ENCODE measurements at regions not wholly inside any gene's neighbourhood (a gene's known extent, or its start where the extent isn't known, plus 50 kb on each side); places are given as distances from the start of the nearest gene placed in this dataset.

DNA sequence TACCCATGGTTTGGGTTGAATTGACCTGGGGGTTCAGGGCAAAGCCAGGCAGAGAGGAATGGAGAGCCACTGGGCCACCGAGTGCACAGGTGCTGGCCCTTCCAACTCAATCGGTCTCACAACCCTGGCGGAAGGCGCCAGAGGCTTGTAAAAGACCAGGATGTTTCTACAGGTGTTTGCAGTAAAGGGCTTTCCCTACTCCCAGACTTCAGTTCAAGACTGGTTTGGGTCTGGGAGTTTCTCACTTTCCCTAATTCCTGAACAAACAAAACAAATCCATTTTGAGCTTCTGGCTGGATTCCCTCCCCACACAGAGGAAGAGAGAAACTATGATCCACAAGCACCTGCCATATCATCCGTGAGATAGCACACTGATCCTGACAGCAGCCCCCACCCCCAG, 125.2 kb upstream of the KLF4 start (continued):
- TF ChIP-seq ZKSCAN5 (CRISPR knock-in tag; IDR thresholded peaks at IDR 0.05): no peak

DNA sequence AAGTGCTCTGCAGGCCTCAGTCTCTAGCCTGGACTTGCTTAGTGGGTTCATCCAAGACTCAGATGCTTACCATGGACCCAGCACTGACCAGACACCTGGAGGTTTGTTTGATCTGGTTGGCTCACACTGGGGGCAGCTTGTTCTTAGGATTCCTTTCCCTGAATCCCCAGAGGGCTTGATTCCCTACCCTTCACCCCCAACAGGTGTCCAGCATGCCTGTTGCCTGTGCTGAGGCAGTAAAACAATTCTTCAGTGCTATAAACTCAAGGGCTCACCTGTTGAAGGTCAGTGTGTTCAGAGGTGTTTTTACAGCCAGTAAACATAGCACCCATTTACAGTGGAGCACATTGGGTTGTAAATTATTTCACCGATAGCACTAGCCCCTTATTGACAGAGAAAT, 123.8 kb upstream of the KLF4 start:
- no peaks in the 10 kb centered on the region for H3K27me3 ChIP-seq (ENCODE audit: control insufficient read depth in 1 of 2, insufficient read depth in 2 of 2, low read length in 2 of 2)
- H3K9ac ChIP-seq (ENCODE audit: insufficient read depth, low read depth, low read length): no peak overlapping the region
- BruUV-seq (replicated peaks): no TSS peak
- H3K27ac ChIP-seq (ENCODE audit: extremely low read length, insufficient read depth, low read length): no peak overlapping the region
- no peaks in the 10 kb centered on the region for H3K4me1 ChIP-seq (ENCODE audit: insufficient read depth, low read length)
- no peaks in the 10 kb centered on the region for H4K20me1 ChIP-seq (ENCODE audit: insufficient read depth, low read length)
- FAIRE-seq (no peak), ATAC-seq (no peak), DNase-seq (ENCODE audit: low spot score) (no peak)
- no peaks in the 10 kb centered on the region for H3K36me3 ChIP-seq (replicated peaks in 1 of 2; ENCODE audit: control insufficient read depth in 1 of 2, insufficient read depth in 2 of 2, low read length in 2 of 2)
- ChIA-PET CTCF (ENCODE audit: low intra/inter-chr PET ratio, low total read pairs) (no interaction called here), POLR2A (no interaction called here)
- no peak overlapping the region for H3K4me2 ChIP-seq (ENCODE audit: low read depth, low read length)
- H3K79me2 ChIP-seq (ENCODE audit: insufficient read depth, low read length): no peaks in the 10 kb centered on the region
- H3K4me3 ChIP-seq (replicated peaks in 1 of 3; ENCODE audit: insufficient read depth in 1 of 3, low read depth in 2 of 3, low read length in 3 of 3): no peak overlapping the region
- intact Hi-C loops (cut with micrococcal nuclease; ENCODE audit: unreplicated experiment): no loop called here
- H2AFZ ChIP-seq (ENCODE audit: low read length): no peak overlapping the region
- TF ChIP-seq, protein P1, sequence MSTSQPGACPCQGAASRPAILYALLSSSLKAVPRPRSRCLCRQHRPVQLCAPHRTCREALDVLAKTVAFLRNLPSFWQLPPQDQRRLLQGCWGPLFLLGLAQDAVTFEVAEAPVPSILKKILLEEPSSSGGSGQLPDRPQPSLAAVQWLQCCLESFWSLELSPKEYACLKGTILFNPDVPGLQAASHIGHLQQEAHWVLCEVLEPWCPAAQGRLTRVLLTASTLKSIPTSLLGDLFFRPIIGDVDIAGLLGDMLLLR (CRISPR knock-in tag; IDR thresholded peaks at IDR 0.05): no peak
- TF ChIP-seq TCF7 (IDR thresholded peaks at IDR 0.05; ENCODE audit: low read depth) (no peak), ZNF598 (CRISPR knock-in tag; IDR thresholded peaks at IDR 0.05; ENCODE audit: borderline replicate concordance) (no peak), NFE2 (CRISPR knock-in tag; IDR thresholded peaks at IDR 0.05) (no peak), ZNF543 (CRISPR knock-in tag; IDR thresholded peaks at IDR 0.05) (no peak), ZNF335 (CRISPR knock-in tag; IDR thresholded peaks at IDR 0.05) (no peak), NFIB (CRISPR knock-in tag; IDR thresholded peaks at IDR 0.05; ENCODE audit: borderline replicate concordance) (no peak)
- TF ChIP-seq, protein P2, sequence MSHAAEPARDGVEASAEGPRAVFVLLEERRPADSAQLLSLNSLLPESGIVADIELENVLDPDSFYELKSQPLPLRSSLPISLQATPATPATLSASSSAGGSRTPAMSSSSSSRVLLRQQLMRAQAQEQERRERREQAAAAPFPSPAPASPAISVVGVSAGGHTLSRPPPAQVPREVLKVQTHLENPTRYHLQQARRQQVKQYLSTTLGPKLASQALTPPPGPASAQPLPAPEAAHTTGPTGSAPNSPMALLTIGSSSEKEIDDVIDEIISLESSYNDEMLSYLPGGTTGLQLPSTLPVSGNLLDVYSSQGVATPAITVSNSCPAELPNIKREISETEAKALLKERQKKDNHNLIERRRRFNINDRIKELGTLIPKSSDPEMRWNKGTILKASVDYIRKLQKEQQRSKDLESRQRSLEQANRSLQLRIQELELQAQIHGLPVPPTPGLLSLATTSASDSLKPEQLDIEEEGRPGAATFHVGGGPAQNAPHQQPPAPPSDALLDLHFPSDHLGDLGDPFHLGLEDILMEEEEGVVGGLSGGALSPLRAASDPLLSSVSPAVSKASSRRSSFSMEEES (CRISPR knock-in tag; IDR thresholded peaks at IDR 0.05): no peak
- TF ChIP-seq, protein P3, sequence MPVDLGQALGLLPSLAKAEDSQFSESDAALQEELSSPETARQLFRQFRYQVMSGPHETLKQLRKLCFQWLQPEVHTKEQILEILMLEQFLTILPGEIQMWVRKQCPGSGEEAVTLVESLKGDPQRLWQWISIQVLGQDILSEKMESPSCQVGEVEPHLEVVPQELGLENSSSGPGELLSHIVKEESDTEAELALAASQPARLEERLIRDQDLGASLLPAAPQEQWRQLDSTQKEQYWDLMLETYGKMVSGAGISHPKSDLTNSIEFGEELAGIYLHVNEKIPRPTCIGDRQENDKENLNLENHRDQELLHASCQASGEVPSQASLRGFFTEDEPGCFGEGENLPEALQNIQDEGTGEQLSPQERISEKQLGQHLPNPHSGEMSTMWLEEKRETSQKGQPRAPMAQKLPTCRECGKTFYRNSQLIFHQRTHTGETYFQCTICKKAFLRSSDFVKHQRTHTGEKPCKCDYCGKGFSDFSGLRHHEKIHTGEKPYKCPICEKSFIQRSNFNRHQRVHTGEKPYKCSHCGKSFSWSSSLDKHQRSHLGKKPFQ (CRISPR knock-in tag; IDR thresholded peaks at IDR 0.05; ENCODE audit: insufficient replicate concordance): no peak
- TF ChIP-seq, protein P4, sequence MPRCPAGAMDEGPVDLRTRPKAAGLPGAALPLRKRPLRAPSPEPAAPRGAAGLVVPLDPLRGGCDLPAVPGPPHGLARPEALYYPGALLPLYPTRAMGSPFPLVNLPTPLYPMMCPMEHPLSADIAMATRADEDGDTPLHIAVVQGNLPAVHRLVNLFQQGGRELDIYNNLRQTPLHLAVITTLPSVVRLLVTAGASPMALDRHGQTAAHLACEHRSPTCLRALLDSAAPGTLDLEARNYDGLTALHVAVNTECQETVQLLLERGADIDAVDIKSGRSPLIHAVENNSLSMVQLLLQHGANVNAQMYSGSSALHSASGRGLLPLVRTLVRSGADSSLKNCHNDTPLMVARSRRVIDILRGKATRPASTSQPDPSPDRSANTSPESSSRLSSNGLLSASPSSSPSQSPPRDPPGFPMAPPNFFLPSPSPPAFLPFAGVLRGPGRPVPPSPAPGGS (CRISPR knock-in tag; IDR thresholded peaks at IDR 0.05): no peak
- TF ChIP-seq, protein P5, sequence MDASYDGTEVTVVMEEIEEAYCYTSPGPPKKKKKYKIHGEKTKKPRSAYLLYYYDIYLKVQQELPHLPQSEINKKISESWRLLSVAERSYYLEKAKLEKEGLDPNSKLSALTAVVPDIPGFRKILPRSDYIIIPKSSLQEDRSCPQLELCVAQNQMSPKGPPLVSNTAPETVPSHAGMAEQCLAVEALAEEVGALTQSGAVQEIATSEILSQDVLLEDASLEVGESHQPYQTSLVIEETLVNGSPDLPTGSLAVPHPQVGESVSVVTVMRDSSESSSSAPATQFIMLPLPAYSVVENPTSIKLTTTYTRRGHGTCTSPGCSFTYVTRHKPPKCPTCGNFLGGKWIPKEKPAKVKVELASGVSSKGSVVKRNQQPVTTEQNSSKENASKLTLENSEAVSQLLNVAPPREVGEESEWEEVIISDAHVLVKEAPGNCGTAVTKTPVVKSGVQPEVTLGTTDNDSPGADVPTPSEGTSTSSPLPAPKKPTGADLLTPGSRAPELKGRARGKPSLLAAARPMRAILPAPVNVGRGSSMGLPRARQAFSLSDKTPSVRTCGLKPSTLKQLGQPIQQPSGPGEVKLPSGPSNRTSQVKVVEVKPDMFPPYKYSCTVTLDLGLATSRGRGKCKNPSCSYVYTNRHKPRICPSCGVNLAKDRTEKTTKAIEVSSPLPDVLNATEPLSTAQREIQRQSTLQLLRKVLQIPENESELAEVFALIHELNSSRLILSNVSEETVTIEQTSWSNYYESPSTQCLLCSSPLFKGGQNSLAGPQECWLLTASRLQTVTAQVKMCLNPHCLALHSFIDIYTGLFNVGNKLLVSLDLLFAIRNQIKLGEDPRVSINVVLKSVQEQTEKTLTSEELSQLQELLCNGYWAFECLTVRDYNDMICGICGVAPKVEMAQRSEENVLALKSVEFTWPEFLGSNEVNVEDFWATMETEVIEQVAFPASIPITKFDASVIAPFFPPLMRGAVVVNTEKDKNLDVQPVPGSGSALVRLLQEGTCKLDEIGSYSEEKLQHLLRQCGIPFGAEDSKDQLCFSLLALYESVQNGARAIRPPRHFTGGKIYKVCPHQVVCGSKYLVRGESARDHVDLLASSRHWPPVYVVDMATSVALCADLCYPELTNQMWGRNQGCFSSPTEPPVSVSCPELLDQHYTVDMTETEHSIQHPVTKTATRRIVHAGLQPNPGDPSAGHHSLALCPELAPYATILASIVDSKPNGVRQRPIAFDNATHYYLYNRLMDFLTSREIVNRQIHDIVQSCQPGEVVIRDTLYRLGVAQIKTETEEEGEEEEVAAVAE (CRISPR knock-in tag; IDR thresholded peaks at IDR 0.05; ENCODE audit: borderline replicate concordance): no peak
- in situ Hi-C loops (cut with HindIII; ENCODE audit: extremely low pct_ligation_motif_present, low pct_unique_long_range_greater_than_20kb): no loop called here
- no peaks in the 10 kb centered on the region for H3K9me3 ChIP-seq (ENCODE audit: low read length)
- WGBS (ENCODE audit: low lambda C conversion rate): 87% methylated on average over 1 of the region's 1 CpG

Measured in HepG2 (cell line).